ENCODE measurements at regions not wholly inside any gene's neighbourhood (a gene's known extent, or its start where the extent isn't known, plus 50 kb on each side); places are given as distances from the start of the nearest gene placed in this dataset.

DNA sequence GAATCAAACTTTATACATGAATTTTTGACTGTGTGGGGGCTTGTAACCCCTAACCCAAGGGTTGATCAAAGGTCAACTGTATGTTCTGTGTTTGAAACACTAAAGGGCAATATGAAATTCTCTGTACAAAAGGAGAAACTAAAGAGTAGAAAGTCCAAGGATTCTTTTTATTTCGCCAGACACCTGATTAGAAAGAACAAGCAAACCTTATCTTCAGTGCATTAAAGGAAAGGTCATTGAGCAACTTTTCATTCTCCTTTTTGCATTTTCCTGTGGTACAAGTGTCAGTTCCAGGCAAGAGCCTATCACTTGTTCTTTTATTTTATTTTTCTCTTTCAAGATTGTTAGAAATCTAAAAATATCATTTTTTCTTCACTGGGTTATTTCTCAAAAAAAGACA lies 430.1 kb upstream of the EPHA3 start:
- H3K27ac ChIP-seq: no peak overlapping the region
- no peak for TF ChIP-seq CTCF (conservative IDR thresholded peaks at IDR 0.05)
- no peak for TF ChIP-seq ZFX (IDR thresholded peaks at IDR 0.05)

DNA sequence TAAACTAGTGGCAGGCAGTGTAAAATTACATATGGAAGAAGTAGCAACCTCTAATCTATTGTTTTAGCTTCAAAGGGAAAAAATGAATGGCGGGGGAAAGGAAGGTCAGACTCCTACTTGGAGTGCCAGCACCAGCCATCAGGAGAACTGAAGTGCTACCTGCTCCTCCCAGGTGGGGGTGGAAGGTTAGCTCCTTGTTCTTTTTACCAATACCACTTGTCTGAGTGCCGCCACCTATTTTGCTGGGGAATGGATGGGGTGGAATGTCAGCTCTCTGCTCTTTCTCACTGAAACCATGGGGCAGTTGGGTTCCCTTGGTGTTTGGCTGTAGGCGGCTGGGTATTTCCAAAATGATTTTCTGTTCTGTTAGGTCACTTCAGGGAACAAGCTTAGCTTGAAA lies 428.7 kb upstream of the EPHA3 start:
- TF ChIP-seq CTCF (conservative IDR thresholded peaks at IDR 0.05): no peak
- TF ChIP-seq ZFX (IDR thresholded peaks at IDR 0.05): no peak
- no peak overlapping the region for H3K27ac ChIP-seq

DNA sequence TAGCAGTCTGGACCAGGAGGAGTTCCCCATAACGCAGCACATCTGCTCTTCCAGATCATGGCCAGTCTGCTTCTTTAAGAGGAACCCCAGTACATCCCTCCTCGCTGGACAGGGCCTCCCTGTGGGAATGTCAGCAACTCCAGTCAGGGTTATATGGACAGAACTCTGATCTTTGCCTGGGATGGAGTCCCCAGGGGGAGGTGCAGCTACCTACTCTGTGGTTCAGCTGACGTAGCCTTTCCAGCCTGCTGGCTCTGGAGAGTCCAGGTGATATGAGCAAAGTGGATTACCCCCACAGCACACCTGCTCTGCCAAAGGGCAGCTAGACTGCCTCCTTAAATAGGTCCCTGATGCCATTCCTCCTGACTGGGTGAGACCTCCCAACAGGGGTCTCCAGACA lies 417.1 kb upstream of the EPHA3 start:
- no peak for TF ChIP-seq ZFX (IDR thresholded peaks at IDR 0.05)
- TF ChIP-seq CTCF (conservative IDR thresholded peaks at IDR 0.05): no peak
- no peak overlapping the region for H3K27ac ChIP-seq

GRCh38 chr3:88691081-88691480 lies 416.3 kb upstream of the EPHA3 start:
- H3K27ac ChIP-seq: no peak overlapping the region
- TF ChIP-seq ZFX (IDR thresholded peaks at IDR 0.05): no peak
- no peak for TF ChIP-seq CTCF (conservative IDR thresholded peaks at IDR 0.05)

GRCh38 chr3:88703501-88704059 lies 403.8 kb upstream of the EPHA3 start:
- TF ChIP-seq ZFX (IDR thresholded peaks at IDR 0.05) (no peak), CTCF (conservative IDR thresholded peaks at IDR 0.05) (no peak)
- no peak overlapping the region for H3K27ac ChIP-seq

DNA sequence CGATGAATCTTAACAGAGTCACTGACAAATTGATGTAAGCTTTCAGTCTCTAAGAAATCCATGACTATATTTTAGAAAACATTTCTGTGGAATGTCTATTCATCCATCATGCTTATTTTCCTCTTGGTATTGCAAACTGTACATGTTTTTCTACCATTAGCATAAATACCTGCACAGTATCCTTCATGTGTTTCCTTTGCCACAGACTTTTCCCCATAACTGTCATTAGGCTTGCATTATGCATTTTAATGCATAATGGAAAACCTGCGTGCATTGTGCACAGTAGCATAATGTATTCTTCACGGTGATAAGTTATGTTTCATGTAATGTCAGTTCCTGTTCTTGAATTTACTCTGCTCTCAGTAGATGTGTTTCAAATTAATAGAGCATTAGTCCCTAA lies 403.1 kb upstream of the EPHA3 start:
- no peak overlapping the region for H3K27ac ChIP-seq
- TF ChIP-seq ZFX (IDR thresholded peaks at IDR 0.05) (no peak), CTCF (conservative IDR thresholded peaks at IDR 0.05) (no peak)

- no peak for TF ChIP-seq CTCF (conservative IDR thresholded peaks at IDR 0.05)
- TF ChIP-seq ZFX (IDR thresholded peaks at IDR 0.05): no peak
- H3K27ac ChIP-seq: no peak overlapping the region
Observed at GRCh38 chr3:88707837-88708236, 399.6 kb upstream of the EPHA3 start.

Data from C4-2B (cell line).